ENCODE measurements at regions not wholly inside any gene's neighbourhood (a gene's known extent, or its start where the extent isn't known, plus 50 kb on each side); places are given as distances from the start of the nearest gene placed in this dataset.

GRCh38 chr1:98420376-98421084 lies 241.0 kb upstream of the SNX7 start:
- DNase-seq, result no peak

GRCh38 chr1:98417820-98418219 lies 243.7 kb upstream of the SNX7 start:
- no peak for DNase-seq

- no peak for DNase-seq
Observed at GRCh38 chr1:98410082-98410481, 251.4 kb upstream of the SNX7 start.

- no peak for DNase-seq
Observed at GRCh38 chr1:98406352-98407088, 255.0 kb upstream of the SNX7 start.

- no peak for DNase-seq
Observed at GRCh38 chr1:98405581-98406074, 255.9 kb upstream of the SNX7 start.

- no peak for DNase-seq
Observed at GRCh38 chr1:98404866-98405265, 256.7 kb upstream of the SNX7 start.

- peak in 1 of 2 experiments; percentile 4 for DNase-seq
Observed at GRCh38 chr1:98403963-98404480, 257.5 kb upstream of the SNX7 start.

- DNase-seq, result no peak
Observed at GRCh38 chr1:98402860-98403259, 258.7 kb upstream of the SNX7 start.

GRCh38 chr1:98400446-98400845 lies 261.1 kb upstream of the SNX7 start:
- no peak for DNase-seq

- no peak for DNase-seq
Observed at GRCh38 chr1:98399218-98399617, 262.3 kb upstream of the SNX7 start.

- DNase-seq, result no peak
Observed at GRCh38 chr1:98398649-98399048, 262.9 kb upstream of the SNX7 start.

- no peak for DNase-seq
Observed at GRCh38 chr1:98398092-98398491, 263.4 kb upstream of the SNX7 start.

GRCh38 chr1:98393719-98394118 lies 267.8 kb upstream of the SNX7 start:
- no peak for DNase-seq

GRCh38 chr1:98391175-98391574 lies 270.3 kb upstream of the SNX7 start:
- no peak for DNase-seq

GRCh38 chr1:98389809-98390208 lies 271.7 kb upstream of the SNX7 start:
- no peak for DNase-seq

GRCh38 chr1:98388441-98388840 lies 273.1 kb upstream of the SNX7 start:
- peak; percentile 47 to 56 for DNase-seq

GRCh38 chr1:98387701-98388100 lies 273.8 kb upstream of the SNX7 start:
- DNase-seq, result no peak

- DNase-seq, result no peak
Observed at GRCh38 chr1:98386675-98387440, 274.7 kb upstream of the SNX7 start.

GRCh38 chr1:98385652-98386051 lies 275.9 kb upstream of the SNX7 start:
- no peak for DNase-seq

- no peak for DNase-seq
Observed at GRCh38 chr1:98384461-98385141, 276.9 kb upstream of the SNX7 start.

GRCh38 chr1:98382986-98383740 lies 278.4 kb upstream of the SNX7 start:
- DNase-seq, result no peak

- no peak for DNase-seq
Observed at GRCh38 chr1:98382586-98382985, 278.9 kb upstream of the SNX7 start.
